GM19397 (cell line): ENCODE measurements at regions not wholly inside any gene's neighbourhood (a gene's known extent, or its start where the extent isn't known, plus 50 kb on each side); places are given as distances from the start of the nearest gene placed in this dataset.
A peak's percentile ranks its signal among the peaks of the same experiment; 100 is the strongest.

ENCODE experiments used
- ATAC-seq: cut with Tn5 transposase; IDR thresholded peaks from one replicate; pipeline ENCODE4 v1.9.1; 2021; ENCODE audit warnings: mild to moderate bottlenecking, moderate library complexity; ENCODE audit not compliant: unreplicated experiment

DNA sequence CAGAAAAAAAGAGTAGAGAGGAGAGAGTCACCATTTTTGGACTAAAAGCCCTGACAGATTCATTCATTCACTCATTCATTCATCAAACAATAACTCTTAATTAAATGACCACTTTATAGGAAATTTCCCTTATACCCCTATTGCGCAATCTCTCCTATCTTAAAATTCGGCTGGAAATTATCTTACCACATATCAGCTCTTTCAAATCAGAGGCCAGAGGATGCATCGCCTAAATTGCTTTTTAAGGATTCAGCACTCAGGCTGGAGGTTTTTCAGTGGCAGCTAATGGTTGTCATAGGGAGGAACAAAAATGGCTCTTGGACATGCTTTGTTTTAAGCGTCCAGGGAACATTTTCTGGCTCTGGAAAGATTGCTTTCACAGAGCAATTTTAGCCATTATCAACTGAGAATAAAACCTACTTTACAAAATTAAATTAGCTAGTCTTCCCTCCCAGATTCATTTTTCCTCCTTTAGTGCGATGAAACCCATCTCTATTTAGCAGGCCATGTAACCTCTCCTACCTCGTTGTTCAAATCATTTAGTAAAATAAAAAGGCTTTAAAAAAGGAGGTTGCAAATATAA is 115.2 kb downstream of the OLFM4 start:
- ATAC-seq, result no peak

DNA sequence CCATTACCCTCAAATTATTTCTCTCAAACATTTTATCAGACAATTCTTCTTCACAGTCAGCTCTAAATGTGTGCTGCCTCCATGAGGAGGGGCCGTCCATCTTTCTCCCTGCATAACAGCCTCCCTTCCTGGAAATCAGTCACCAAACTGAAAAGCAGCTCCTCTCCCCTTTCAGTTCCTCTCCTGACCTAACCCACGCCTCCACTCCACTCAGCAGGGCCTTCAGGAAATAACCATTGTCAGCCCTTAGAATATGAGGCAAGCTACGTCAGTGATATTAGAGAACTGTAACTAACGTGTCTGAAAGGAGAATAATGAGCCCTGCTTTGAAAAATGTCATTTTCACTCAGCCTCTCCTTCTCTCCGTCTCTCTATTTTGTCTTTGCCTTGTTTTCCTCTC is 116.2 kb downstream of the OLFM4 start:
- ATAC-seq, result no peak

DNA sequence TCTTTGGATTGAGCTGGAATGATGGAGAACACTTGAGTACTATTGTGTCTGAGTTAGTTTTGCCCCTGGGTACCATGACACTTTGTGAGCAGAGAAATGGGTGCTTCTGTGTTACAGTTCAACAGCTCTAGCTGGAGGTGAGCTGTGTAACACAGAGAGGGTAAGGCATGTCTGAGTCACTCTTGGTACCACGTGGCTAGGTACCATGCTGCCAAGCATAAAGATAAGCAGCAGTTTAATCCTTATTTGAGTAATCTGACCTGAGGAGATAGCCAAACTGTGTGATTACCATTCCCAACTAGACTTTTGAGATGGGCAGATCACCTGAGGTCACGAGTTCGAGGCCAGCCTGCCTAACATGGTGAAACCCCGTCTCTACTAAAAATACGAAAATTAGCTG is 122.0 kb downstream of the OLFM4 start:
- no peak for ATAC-seq

DNA sequence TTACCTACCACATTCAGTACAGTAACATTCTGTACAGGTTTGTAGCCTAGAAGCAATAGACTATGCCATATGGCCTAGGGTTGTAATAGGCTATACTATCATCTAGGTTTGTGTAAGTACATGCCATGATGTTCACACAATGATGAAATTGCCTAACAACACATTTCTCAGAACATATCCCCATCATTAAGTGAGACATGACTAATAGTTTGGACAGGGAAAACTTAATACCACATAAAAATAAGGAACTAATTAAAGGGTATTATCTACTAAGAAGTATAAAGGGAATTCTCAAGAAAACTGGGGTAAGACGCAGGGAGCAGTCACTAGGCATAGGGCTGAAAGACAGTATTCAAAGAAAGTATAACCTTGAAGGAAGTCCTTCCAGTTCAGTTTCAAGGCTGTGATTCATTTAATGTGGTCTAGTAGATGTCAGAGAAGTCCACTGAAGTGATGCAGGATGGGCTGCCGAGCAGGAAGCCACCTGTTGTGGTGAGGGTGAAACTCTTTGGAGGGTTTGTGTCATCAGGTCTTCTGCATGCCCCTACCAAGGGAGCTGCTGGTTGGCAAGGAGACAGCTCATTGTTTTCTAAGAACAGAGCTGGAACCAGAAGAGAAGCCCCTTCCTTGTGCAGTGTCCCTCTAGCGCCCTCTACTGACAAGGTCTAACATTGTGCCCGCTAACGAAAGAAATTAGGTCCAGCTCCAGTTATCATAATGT is 122.9 kb downstream of the OLFM4 start:
- ATAC-seq, result peak; percentile 99

DNA sequence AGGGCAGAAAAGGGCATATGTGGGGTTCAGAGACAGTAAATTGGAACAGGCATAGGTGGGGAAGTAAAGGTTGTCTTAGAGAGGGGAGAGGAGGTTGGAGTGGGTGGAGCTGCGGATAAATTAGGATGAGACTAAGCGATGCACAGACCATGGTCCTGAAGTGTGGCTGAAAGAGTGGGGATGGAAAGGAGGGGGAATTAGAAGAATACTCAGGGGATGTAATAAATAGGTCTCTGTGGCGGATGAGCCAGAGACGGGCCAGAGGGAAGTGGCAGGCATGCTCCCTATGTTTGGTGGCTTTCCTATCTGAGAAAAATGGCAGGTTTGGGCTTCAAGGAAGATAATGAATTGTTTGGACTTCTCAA is 123.4 kb downstream of the OLFM4 start:
- no peak for ATAC-seq

DNA sequence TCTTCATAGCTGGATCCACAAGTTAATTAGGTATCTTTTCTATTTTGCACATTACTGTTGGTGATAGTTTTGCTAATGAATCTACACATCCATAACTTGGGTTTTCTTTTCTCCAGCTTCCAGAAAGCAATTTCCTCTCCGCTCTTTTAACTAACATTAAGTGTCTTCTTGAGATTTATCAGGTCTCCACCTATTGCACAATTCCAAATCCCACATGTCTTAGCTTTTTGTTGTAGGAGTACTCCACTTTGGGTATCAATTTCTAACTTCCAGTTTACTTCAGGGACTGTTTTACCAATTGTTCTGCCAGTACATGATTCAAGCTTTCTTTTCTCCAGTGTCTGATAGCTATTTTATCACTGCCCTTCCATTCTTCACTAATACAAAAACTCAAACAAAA is 129.6 kb downstream of the OLFM4 start:
- ATAC-seq, result no peak

DNA sequence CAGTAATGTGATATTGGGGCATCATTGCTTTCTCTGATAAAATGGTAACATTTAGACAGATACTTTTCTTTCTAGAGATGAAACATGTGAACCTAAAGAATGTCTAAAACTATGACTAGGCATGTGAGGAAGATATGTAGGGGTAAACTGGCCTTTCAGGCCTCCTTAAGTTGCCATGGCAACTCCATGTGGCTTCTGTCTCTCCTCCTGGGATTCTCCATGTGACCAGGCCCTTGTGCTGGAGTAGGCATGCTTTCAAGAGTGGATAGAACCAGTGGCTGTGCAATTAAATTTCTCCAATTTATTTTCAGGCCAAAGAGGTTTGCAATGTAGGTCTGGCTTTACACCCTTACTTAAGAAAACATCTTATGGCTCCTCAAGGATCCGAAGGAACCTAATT is 130.8 kb downstream of the OLFM4 start:
- ATAC-seq, result no peak

DNA sequence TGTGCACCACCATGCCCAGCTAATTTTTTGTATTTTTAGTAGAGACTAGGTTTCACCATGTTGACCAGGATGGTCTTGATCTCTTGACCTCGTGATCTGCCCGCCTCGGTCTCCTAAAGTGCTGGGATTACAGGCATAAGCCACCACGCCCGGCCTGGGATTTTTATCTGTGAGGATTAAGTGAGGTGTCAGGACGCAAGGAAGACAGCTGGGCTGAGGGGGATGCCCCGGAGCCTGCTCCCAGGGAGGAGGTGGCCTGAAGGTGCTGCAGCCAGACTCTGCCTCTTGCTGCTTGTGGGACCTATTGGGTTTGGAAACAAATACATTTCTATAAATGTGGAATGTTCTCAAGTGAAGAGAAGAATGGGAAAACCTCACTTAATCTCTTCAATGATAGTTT is 131.6 kb downstream of the OLFM4 start:
- no peak for ATAC-seq

DNA sequence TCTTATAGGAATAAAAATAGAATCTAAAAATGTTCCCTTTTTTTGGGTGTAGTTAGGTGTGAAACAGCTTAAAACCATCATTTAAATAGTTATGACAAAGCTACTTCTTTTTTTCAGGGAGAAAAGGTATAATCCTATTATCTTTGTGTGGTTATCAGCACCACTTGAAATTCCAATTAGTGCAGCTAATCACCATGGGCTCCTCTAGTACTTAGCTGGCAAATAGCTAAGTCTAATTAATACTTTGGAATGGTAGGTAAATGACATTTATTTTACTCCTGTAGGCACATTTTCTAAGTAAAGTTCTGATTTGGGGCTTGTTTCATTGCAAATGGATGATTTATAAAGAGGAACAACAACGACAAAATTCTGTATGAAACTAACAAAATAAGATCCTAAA is 132.6 kb downstream of the OLFM4 start:
- ATAC-seq, result no peak

DNA sequence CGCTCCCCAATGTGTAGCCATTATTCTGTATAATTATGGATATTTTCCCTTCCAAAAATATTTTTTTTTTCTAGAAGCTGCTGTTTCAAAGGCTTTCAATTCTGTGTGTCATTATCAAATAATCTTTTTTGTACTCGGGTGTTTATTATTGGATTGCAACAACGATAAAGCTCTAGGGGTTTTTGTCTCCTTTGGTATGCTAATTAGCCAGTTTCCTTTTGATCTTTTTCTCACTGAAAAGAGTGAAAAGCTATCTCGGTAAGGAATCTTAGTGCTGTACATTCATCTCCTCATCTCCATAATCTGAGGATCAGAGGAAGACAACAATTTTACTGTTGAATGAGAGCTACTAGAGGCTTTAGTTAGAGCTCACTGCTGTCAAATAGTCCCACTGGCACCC is 136.6 kb downstream of the OLFM4 start:
- no peak for ATAC-seq

DNA sequence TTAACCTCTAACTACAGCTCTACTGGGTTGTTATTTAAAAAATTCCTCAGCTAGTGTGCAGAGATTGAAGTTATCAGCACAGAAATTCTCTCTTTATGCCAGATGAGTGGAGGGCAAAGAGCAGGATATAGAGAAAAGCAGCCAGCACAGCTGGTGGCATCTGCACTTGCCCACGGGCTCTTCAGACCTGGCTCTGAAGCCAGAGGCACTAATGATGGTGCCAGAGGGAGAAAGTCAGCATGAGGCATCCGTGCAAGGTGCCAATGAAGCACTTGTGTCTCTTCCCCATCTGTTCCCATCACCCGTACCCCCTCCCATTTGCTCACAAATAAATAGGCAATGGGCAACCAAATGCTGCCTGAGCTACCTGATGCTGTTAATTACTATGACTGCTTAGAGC is 138.9 kb downstream of the OLFM4 start:
- ATAC-seq, result no peak

DNA sequence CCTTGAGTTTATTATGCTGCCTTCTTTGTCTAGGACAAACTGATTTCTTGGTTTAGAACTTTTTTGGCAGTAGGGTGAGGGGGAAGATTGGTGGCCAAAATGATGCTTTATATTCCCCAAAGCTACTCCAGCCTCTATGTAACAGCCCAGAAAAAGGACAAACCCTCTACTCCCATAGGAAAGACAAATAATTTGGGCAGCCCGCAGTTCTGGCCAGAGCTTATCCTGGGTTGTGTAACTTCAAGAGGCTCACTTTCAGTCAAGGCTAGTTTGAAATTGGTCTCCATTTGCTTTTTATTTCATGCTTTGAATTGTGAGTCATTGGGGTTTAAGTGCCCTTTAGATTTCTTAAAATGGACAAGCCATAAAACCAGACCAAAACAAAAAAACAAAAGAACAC is 142.3 kb downstream of the OLFM4 start:
- ATAC-seq, result no peak

DNA sequence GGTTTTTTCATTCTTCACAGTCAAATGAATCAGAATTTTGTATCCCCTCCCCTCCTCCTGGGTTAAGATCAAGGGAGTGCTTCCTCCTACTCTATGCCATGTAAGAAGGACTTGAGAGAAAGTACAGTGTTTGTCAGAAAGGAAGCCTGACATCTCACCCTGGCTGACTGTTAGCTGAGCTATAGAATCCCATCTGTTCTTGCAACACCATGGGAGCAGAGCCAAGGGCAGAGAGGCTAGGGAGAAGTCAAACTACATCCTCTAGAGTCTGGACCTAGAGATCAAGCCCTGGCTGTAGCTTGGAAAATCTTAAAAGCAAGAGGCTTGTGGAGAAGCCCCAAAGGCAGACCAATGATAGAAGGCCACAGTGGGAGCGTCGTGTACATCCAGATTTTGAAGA is 145.9 kb downstream of the OLFM4 start:
- no peak for ATAC-seq

DNA sequence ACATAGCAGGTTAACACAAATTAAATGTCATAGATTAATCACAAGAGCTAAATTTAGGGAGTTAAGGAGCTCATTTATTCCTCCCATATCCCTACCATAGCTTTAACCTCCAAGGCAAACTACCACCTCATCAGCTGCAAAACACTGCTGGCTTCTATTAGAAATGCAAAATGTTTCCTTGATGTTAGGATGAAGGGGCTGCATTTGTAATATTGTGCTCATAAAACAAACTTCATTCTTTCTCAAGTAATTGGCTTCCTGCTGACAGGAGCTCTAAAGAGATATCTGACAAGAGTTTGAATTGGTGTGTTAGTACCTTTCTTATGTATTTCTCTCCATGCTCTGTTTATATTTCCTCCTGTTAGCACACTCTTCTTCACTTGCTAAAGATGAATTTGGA is 152.1 kb downstream of the OLFM4 start:
- no peak for ATAC-seq

DNA sequence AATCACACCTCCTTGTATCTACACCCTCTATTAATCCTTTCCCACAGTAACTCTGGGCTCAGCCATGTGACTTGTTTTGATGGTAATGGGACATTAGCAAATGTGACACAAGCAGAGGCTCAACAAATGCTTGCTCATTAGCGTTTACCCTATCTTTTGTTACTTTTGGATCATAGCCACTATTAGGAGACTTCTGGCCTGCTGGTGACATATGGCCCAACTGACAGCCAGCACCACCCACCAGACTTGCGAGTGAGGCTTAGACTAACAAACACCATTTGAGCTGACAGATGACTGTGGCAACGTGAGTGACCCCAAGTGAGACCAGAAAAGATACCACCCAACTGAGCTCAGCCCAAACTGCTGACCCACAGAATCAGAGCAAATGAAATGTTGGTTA is 154.1 kb downstream of the OLFM4 start:
- ATAC-seq, result no peak

DNA sequence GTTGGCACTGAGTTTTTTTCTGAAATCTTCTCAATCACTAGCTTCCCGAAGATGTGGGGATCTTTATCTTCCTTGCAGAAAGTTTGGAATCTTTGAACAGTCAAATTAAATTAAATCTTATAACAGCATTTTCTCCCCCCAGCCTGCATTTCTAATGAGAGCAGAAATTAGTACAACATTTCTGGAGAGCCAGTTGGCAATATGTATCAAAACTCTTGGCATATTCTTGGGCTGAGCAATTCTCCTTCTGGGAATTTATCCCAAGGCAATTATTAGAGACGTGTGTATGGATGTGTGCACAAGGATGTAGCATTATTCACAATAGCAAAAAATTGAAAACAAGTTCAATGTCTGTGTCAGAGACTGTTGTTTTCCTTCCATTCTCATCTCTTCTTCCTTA is 159.5 kb downstream of the OLFM4 start:
- ATAC-seq, result no peak

DNA sequence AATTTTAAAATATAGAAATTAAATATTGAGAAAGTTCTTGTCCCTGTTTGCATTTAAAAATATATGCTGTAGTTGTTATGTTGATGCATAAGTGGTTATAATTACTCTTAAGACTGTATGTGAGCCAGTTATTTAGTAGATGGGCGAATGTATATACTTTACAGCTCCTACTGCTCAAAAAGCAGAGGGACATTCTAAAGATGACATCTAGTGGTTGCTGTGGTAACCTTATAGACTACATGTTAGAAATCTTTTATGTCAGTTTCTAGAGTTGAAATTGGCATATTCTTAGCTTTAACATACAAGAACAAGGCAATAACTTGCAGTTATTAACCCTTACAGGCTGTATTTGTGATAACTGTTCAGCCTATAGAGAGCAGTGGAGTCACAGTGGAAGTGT is 160.5 kb downstream of the OLFM4 start:
- no peak for ATAC-seq

DNA sequence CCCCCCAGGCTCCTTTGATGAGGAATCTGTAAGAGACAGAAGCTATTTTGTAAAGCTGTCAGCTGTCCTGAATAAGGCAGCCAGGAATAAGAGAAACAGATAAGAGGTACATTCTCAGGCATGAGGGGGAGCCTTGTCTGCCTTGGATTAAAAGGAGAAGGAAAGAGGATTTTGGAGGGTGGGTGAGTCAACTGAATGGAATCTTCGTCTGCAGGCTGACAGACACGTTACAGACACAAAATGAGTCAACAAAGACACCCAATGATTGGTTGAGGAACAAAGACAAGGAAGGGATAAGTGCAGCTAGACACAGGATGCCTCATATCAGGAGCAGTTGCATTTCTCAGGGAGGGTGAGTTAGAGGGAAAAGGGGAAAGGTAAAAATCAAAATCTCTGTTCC is 162.5 kb downstream of the OLFM4 start:
- ATAC-seq, result no peak

DNA sequence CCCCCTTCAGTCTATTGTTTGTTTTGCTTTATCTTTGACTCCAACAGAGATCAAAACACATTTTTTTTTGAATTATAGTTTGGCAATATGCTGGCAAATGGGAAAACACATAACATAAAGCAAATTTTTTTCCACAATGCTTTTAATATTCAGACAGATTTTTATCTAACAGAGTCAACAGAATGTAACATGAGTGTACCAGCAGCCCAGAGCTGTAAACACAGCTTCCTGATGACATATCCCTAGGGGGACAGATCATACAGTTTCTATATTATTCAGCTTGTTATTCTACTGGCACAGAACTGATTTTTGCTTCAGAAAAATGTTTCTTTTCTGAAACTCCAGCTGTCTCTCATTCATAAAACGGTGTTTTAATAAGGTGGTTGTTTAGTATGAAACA is 168.8 kb downstream of the OLFM4 start:
- ATAC-seq, result no peak

DNA sequence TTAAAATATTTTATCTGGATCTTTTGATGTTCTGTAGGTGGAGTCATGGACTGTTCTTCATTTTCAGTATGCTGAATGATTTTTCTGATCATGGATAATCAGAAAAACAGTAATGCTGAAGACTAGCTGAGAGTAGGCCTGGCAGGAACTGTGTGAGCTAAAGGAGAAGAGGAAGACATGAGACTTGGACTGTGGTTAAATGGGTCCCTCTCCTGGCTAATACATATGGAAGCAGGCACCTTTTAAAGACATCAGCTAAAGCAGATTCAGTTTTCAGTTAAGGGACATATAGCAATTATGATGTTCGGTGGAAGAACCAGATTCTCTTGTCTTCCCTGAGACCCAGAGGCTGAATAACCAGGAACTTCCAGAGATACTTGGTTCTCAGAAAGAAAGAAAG is 169.4 kb downstream of the OLFM4 start:
- no peak for ATAC-seq

DNA sequence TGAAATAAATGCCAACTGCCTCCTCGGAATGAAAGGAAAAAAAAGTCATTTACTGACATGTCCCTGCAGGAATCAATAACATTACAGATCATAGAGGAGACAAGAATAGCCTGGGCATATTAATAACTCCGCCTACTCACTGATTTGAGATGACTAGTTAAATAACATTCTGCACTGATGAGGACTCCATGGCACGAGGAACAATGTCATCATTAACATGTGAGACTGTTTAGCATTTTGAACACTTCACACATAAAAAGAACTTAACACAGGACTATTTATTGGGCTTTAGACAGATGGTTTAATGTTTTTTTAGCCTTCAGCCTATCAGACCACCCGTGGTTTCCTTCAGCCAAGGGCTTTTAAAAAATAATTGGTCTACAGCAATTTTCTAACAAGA is 170.1 kb downstream of the OLFM4 start:
- no peak for ATAC-seq

DNA sequence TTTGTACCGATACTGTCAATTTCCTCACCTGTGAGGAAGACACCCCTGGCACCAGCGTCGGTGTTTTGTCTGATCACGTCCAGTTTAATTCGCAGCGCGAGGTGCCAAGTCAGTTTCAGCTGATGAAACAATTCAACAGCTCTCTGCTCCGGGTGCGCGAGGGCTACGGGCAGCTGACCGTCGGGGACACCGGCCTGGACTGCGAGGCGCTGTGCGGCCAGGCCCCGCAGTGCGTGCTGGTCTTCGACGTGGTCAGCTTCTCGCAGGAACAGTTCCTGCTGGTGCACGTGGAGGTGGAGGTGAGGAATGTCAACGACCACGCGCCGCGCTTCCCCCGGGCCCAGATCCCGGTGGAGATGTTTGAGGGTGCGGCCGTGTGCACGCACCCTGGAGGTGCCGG is 171.5 kb downstream of the OLFM4 start:
- no peak for ATAC-seq
